NB4 (cell line): ENCODE measurements at regions not wholly inside any gene's neighbourhood (a gene's known extent, or its start where the extent isn't known, plus 50 kb on each side); places are given as distances from the start of the nearest gene placed in this dataset.

Experiments used
- DNase-seq: peaks from one replicate; pipeline ENCODE4 v3.0.0; 2010; ENCODE audit warnings: low read depth
- H3K4me3 ChIP-seq: one replicate; pipeline ENCODE4 v1.5.1; 2011; ENCODE audit warnings: mild to moderate bottlenecking, low read depth, low read length, moderate library complexity
- CTCF ChIP-seq: IDR thresholded peaks from one replicate; pipeline ENCODE4 v1.5.1; 2012; ENCODE audit warnings: low read depth, low read length
- MAX ChIP-seq: IDR thresholded peaks from 2 replicates; pipeline ENCODE4 v1.6.1; 2011; ENCODE audit warnings: low read depth, low read length
- MYC ChIP-seq: IDR thresholded peaks from 2 replicates; pipeline ENCODE4 v1.6.1; 2011; ENCODE audit warnings: low read depth, low read length
- POLR2A ChIP-seq: IDR thresholded peaks from 2 replicates; pipeline ENCODE4 v1.6.1; 2011; ENCODE audit warnings: mild to moderate bottlenecking; ENCODE audit not compliant: insufficient read length; ENCODE audit errors: extremely low read depth

GRCh38 chr2:149782572-149782971 lies 195.0 kb upstream of the MMADHC start:
- no peak for DNase-seq
- no peak overlapping the region for H3K4me3 ChIP-seq
- TF ChIP-seq MAX (no peak), MYC (no peak), POLR2A (no peak), CTCF (no peak)

- no peak for TF ChIP-seq MYC
- TF ChIP-seq POLR2A: no peak
- TF ChIP-seq CTCF: no peak
- TF ChIP-seq MAX: no peak
Observed at GRCh38 chr2:149781263-149781808, 193.8 kb upstream of the MMADHC start.

GRCh38 chr2:149773006-149773405 lies 185.4 kb upstream of the MMADHC start:
- no peak overlapping the region for H3K4me3 ChIP-seq
- TF ChIP-seq MYC: no peak
- TF ChIP-seq CTCF: no peak
- no peak for TF ChIP-seq MAX
- TF ChIP-seq POLR2A: no peak
- no peak for DNase-seq

More at GRCh38 chr2:149781263-149781808, 193.8 kb upstream of the MMADHC start:
- no peak overlapping the region for H3K4me3 ChIP-seq
- DNase-seq: no peak

GRCh38 chr2:149768320-149768799 lies 180.8 kb upstream of the MMADHC start:
- TF ChIP-seq POLR2A (no peak), MAX (no peak), MYC (no peak), CTCF (no peak)
- DNase-seq: no peak
- H3K4me3 ChIP-seq: no peak overlapping the region

- DNase-seq: no peak
- H3K4me3 ChIP-seq: no peak overlapping the region
- TF ChIP-seq POLR2A: no peak
- TF ChIP-seq MAX: no peak
- no peak for TF ChIP-seq CTCF
- no peak for TF ChIP-seq MYC
Observed at GRCh38 chr2:149767516-149767974, 180.0 kb upstream of the MMADHC start.
